Thoracic aorta (tissue), 2 donors: ENCODE measurements at regions not wholly inside any gene's neighbourhood (a gene's known extent, or its start where the extent isn't known, plus 50 kb on each side); places are given as distances from the start of the nearest gene placed in this dataset.

Source experiments
- ATAC-seq: fragments of 150-250 bp; one replicate; pipeline ENCODE4 v1.8.0; 2017; ENCODE audit warnings: low read depth; ENCODE audit not compliant: insufficient number of reproducible peaks, low FRiP score
- DNase-seq: peaks from one replicate; pipeline ENCODE4 v3.0.0-alpha.2; 2020; ENCODE audit warnings: low spot score
- H3K27ac ChIP-seq, 2 donors: fragments of 200-600 bp; sonication (generic); 1 replicate in 1 of 2; 2 replicates in 1 of 2; pipeline ENCODE4 v1.5.1; 2016; ENCODE audit warnings: mild to moderate bottlenecking in 2 of 2, moderate library complexity in 2 of 2
- H3K27me3 ChIP-seq: fragments of 200-600 bp; sonication (generic); replicated peaks from 2 replicates; pipeline ENCODE4 v1.6.0; 2016; ENCODE audit warnings: mild to moderate bottlenecking; ENCODE audit not compliant: insufficient read depth
- H3K36me3 ChIP-seq: fragments of 200-600 bp; sonication (generic); one replicate; pipeline ENCODE4 v1.5.1; 2016
- H3K4me1 ChIP-seq, 2 donors: fragments of 200-600 bp; sonication (generic); 1 replicate in 1 of 2; 2 replicates in 1 of 2; pipeline versions ENCODE4 v1.5.1 to v1.6.0; 2016; ENCODE audit warnings: low read depth in 2 of 2, mild to moderate bottlenecking in 1 of 2; ENCODE audit not compliant: control insufficient read depth in 1 of 2
- H3K4me3 ChIP-seq: fragments of 200-600 bp; sonication (generic); 2 replicates; pipeline ENCODE4 v1.5.1; 2016; ENCODE audit warnings: mild to moderate bottlenecking
- H3K9me3 ChIP-seq: fragments of 200-600 bp; sonication (generic); 2 replicates; pipeline ENCODE4 v1.5.1; 2016
- TF ChIP-seq, protein P1 (sequence below): fragments of 200-600 bp; sonication (generic); IDR thresholded peaks from one replicate; pipeline ENCODE4 v1.5.1; 2019; ENCODE audit warnings: antibody characterized with exemption

- no peaks in the 10 kb centered on the region for H3K36me3 ChIP-seq
- H3K4me1 ChIP-seq, result peaks cover 0 to 20% of the 10 kb centered on the region in 2 donors
- no peaks in the 10 kb centered on the region for H3K9me3 ChIP-seq
- TF ChIP-seq, protein P1, sequence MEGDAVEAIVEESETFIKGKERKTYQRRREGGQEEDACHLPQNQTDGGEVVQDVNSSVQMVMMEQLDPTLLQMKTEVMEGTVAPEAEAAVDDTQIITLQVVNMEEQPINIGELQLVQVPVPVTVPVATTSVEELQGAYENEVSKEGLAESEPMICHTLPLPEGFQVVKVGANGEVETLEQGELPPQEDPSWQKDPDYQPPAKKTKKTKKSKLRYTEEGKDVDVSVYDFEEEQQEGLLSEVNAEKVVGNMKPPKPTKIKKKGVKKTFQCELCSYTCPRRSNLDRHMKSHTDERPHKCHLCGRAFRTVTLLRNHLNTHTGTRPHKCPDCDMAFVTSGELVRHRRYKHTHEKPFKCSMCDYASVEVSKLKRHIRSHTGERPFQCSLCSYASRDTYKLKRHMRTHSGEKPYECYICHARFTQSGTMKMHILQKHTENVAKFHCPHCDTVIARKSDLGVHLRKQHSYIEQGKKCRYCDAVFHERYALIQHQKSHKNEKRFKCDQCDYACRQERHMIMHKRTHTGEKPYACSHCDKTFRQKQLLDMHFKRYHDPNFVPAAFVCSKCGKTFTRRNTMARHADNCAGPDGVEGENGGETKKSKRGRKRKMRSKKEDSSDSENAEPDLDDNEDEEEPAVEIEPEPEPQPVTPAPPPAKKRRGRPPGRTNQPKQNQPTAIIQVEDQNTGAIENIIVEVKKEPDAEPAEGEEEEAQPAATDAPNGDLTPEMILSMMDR, result no peak
- H3K27me3 ChIP-seq, result no peaks in the 10 kb centered on the region
- no peak for ATAC-seq
- H3K4me3 ChIP-seq, result no peak overlapping the region
- DNase-seq, result no peak
- no peak overlapping the region for H3K27ac ChIP-seq
These were observed 114.6 kb upstream of the SLC1A4 start for GRCh38 chr2:64874593-64874992.

DNA sequence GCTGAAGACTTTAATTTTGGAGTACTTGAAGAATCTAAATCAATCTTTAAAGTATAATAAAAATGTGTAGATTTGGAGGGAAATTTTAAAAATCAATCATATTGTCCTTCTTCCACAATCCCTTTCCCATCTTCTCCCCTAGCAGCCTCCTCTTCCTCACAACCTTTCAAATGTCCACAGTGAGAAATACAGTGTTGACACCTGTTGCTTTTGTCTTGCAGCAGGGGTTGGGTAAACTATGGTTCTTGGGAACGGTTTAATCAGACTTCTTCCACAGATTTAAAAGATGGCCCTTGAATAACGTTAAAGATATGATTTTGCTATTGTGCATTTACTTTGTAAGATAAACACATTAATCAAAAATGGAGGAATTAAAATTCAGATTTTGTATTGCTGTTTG is 113.8 kb upstream of the SLC1A4 start:
- Histone ChIP-seq H3K9me3 (no peaks in the 10 kb centered on the region), H3K27ac (peak overlapping the region in 1 of 2 donors; percentile 64), H3K4me3 (no peak overlapping the region), H3K4me1 (peaks cover 0 to 20% of the 10 kb centered on the region in 2 donors), H3K36me3 (no peaks in the 10 kb centered on the region), H3K27me3 (no peaks in the 10 kb centered on the region)
- no peak for ATAC-seq
- TF ChIP-seq, protein P1, result no peak
- DNase-seq, result no peak

DNA sequence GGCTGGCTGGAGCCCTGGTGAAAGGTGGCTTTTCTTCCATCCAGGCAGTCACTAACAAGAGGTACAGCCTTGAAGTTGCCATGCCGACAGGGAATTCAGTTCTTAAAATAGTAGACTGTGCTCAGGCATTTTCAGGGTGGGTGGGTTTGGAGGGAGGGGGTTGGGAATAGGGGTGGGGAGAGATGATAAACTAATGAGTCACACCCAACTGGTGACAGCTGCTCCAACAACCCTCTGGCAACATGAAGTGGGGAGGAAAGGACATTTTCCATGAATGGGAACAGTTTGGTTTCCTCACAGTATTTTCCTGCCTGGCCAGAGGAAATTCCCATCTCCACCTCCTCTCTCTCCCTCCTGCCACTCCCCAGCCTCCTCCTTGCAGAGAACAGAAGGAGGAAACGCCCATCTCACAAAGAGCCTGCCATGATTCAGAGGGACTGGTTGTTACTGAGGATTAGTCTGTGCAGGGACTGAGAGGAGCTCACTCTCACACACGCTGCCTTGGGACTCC is 113.0 kb upstream of the SLC1A4 start:
- Histone ChIP-seq H3K36me3 (no peaks in the 10 kb centered on the region), H3K4me1 (peaks cover 0 to 20% of the 10 kb centered on the region in 2 donors), H3K27me3 (no peaks in the 10 kb centered on the region), H3K4me3 (no peak overlapping the region), H3K27ac (peak overlapping the region; percentile 51 to 65), H3K9me3 (no peaks in the 10 kb centered on the region)
- peak; percentile 79 for ATAC-seq
- DNase-seq, result peak; percentile 51
- TF ChIP-seq, protein P1, result no peak

DNA sequence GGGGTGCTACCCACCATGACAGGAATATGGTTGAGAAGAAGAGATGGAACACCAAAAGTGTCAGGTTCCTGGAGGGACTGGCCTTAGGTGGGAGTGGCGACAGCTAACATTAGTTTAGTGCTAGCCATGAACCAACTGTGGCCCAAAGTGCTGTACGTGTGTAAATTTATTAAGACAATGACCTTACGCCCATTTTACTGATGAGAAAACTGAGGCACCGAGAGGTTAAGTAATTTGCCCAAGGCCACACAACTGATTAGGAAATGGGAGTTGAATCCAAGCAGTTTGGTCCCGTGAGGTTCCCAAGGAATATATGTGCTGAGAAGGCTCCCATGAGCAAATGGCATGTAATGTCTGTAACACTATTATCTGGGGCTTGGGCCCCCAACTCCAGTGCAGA is 109.5 kb upstream of the SLC1A4 start:
- ATAC-seq (no peak), DNase-seq (no peak)
- Histone ChIP-seq H3K4me3 (no peak overlapping the region), H3K36me3 (no peaks in the 10 kb centered on the region), H3K9me3 (no peaks in the 10 kb centered on the region), H3K4me1 (peaks cover 0 to 20% of the 10 kb centered on the region in 2 donors), H3K27ac (no peak overlapping the region), H3K27me3 (no peaks in the 10 kb centered on the region)
- TF ChIP-seq, protein P1, result no peak

- ATAC-seq, result no peak
- no peak for DNase-seq
These were observed 108.8 kb upstream of the SLC1A4 start for GRCh38 chr2:64880193-64880951.

More at GRCh38 chr2:64880193-64880951, 108.8 kb upstream of the SLC1A4 start:
- Histone ChIP-seq H3K27ac (no peak overlapping the region), H3K36me3 (no peaks in the 10 kb centered on the region), H3K9me3 (no peaks in the 10 kb centered on the region), H3K27me3 (no peaks in the 10 kb centered on the region), H3K4me3 (no peak overlapping the region), H3K4me1 (peaks cover 0 to 20% of the 10 kb centered on the region in 2 donors)
- TF ChIP-seq, protein P1, result no peak
